Neural progenitor cell (in vitro differentiated cells): ENCODE measurements at regions not wholly inside any gene's neighbourhood (a gene's known extent, or its start where the extent isn't known, plus 50 kb on each side); places are given as distances from the start of the nearest gene placed in this dataset.

Experiments used
- EZH2 ChIP-seq: fragments of 200-600 bp; sonication (generic); IDR thresholded peaks from 2 replicates; pipeline ENCODE4 v1.6.1; 2017; ENCODE audit warnings: antibody characterized with exemption, mild to moderate bottlenecking, moderate library complexity
- EZH2phosphoT487 ChIP-seq: fragments of 200-600 bp; sonication (generic); IDR thresholded peaks from 2 replicates; pipeline ENCODE4 v1.6.1; 2017; ENCODE audit warnings: antibody characterized with exemption
- TF ChIP-seq, protein P1 (sequence below): fragments of 200-600 bp; sonication (generic); IDR thresholded peaks from 2 replicates; pipeline ENCODE4 v1.5.1; 2017; ENCODE audit warnings: antibody characterized with exemption, mild to moderate bottlenecking

- TF ChIP-seq EZH2 (no peak), EZH2phosphoT487 (no peak)
- TF ChIP-seq, protein P1, sequence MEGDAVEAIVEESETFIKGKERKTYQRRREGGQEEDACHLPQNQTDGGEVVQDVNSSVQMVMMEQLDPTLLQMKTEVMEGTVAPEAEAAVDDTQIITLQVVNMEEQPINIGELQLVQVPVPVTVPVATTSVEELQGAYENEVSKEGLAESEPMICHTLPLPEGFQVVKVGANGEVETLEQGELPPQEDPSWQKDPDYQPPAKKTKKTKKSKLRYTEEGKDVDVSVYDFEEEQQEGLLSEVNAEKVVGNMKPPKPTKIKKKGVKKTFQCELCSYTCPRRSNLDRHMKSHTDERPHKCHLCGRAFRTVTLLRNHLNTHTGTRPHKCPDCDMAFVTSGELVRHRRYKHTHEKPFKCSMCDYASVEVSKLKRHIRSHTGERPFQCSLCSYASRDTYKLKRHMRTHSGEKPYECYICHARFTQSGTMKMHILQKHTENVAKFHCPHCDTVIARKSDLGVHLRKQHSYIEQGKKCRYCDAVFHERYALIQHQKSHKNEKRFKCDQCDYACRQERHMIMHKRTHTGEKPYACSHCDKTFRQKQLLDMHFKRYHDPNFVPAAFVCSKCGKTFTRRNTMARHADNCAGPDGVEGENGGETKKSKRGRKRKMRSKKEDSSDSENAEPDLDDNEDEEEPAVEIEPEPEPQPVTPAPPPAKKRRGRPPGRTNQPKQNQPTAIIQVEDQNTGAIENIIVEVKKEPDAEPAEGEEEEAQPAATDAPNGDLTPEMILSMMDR: no peak
Observed at GRCh38 chr18:78855188-78855587, 124.4 kb upstream of the SALL3 start.
